22Rv1 (cell line): ENCODE measurements at regions not wholly inside any gene's neighbourhood (a gene's known extent, or its start where the extent isn't known, plus 50 kb on each side); places are given as distances from the start of the nearest gene placed in this dataset.

ENCODE experiments used
- H3K27ac ChIP-seq: fragments of 450-650 bp; 2 replicates; pipeline ENCODE4 v1.5.1; 2017
- CTCF ChIP-seq: fragments of 450-650 bp; IDR thresholded peaks from 2 replicates; pipeline ENCODE4 v1.5.1; 2017; ENCODE audit warnings: mild to moderate bottlenecking
- ZFX ChIP-seq: fragments of 450-650 bp; IDR thresholded peaks from 2 replicates; pipeline ENCODE4 v1.6.1; 2017; ENCODE audit warnings: antibody characterized with exemption, borderline replicate concordance

- H3K27ac ChIP-seq, result no peak overlapping the region
Measured at GRCh38 chr18:37661478-37661877, 95.9 kb upstream of the CELF4 start.

GRCh38 chr18:37661061-37661460, 95.5 kb upstream of the CELF4 start:
- TF ChIP-seq ZFX (no peak), CTCF (no peak)
- H3K27ac ChIP-seq, result no peak overlapping the region

More at GRCh38 chr18:37661478-37661877, 95.9 kb upstream of the CELF4 start:
- TF ChIP-seq CTCF (no peak), ZFX (no peak)

GRCh38 chr18:37660658-37661057, 95.1 kb upstream of the CELF4 start:
- no peak overlapping the region for H3K27ac ChIP-seq
- TF ChIP-seq CTCF (no peak), ZFX (no peak)

- H3K27ac ChIP-seq, result no peak overlapping the region
- TF ChIP-seq ZFX (no peak), CTCF (no peak)
Measured at GRCh38 chr18:37659906-37660305, 94.3 kb upstream of the CELF4 start.

GRCh38 chr18:37658894-37659293, 93.3 kb upstream of the CELF4 start:
- H3K27ac ChIP-seq, result no peak overlapping the region
- no peak for TF ChIP-seq CTCF
- TF ChIP-seq ZFX, result no peak

- H3K27ac ChIP-seq, result no peak overlapping the region
- TF ChIP-seq CTCF (no peak), ZFX (no peak)
Measured at GRCh38 chr18:37657493-37657892, 91.9 kb upstream of the CELF4 start.

GRCh38 chr18:37654731-37655369, 89.3 kb upstream of the CELF4 start:
- TF ChIP-seq ZFX (no peak), CTCF (no peak)
- no peak overlapping the region for H3K27ac ChIP-seq
